HCT116 (cell line): ENCODE measurements at regions not wholly inside any gene's neighbourhood (a gene's known extent, or its start where the extent isn't known, plus 50 kb on each side); places are given as distances from the start of the nearest gene placed in this dataset.

Source experiments
- EZH2 ChIP-seq: fragments of 200-600 bp; sonication (generic); IDR thresholded peaks from 2 replicates; pipeline ENCODE4 v1.6.1; 2017; ENCODE audit warnings: antibody characterized with exemption, mixed run types
- JUND ChIP-seq: IDR thresholded peaks from 2 replicates; pipeline ENCODE4 v1.6.1; 2012
- POLR2A ChIP-seq: IDR thresholded peaks from 2 replicates; pipeline ENCODE4 v1.7.0; 2011; ENCODE audit warnings: borderline replicate concordance; ENCODE audit not compliant: insufficient read depth, insufficient read length; ENCODE audit errors: extremely low read depth
- RAD21 ChIP-seq: IDR thresholded peaks from 2 replicates; pipeline ENCODE4 v1.6.1; 2012; ENCODE audit warnings: low read depth, mild to moderate bottlenecking
- YY1 ChIP-seq: IDR thresholded peaks from 2 replicates; pipeline ENCODE4 v1.6.1; 2011; ENCODE audit warnings: low read length, low read depth, moderate library complexity, mild to moderate bottlenecking; ENCODE audit not compliant: insufficient replicate concordance; ENCODE audit errors: extremely low read depth
- TF ChIP-seq, protein P1 (sequence below), 3 experiments: fragments of 200-600 bp in 1 of 3; sonication (generic) in 1 of 3; IDR thresholded peaks in 2 of 3; conservative IDR thresholded peaks in 1 of 3; 2 replicates each; pipeline ENCODE4 v1.5.1; 2012 to 2017; ENCODE audit warnings: low read depth in 2 of 3, low read length in 2 of 3, antibody characterized with exemption in 1 of 3, borderline replicate concordance in 1 of 3, control low read depth in 1 of 3, mild to moderate bottlenecking in 1 of 3, mixed read lengths in 1 of 3, mixed run types in 1 of 3, moderate library complexity in 1 of 3; ENCODE audit not compliant: insufficient read depth in 1 of 3
- TF ChIP-seq, protein P2 (sequence below): IDR thresholded peaks from 2 replicates; pipeline ENCODE4 v1.6.1; 2012; ENCODE audit warnings: low read depth

DNA sequence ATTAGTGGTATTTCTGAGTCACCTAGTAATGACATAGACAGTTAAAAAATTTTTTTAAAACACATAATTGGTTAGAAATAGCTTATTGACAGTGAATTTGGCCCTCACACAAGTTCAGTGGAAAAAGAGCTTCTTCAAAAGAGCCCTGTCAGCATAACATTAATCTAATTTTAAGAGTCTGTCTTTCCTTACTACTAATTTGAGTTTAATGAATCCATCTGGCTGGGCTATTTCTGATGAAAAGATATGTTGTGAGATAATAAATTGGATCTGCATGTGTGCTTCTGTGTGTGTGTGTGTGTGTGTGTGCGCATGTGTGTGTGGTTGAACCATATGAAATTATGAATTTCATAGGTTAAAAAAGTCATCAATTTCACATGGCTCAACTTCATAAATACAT, 1045.2 kb downstream of the FLRT2 start:
- TF ChIP-seq, protein P1, sequence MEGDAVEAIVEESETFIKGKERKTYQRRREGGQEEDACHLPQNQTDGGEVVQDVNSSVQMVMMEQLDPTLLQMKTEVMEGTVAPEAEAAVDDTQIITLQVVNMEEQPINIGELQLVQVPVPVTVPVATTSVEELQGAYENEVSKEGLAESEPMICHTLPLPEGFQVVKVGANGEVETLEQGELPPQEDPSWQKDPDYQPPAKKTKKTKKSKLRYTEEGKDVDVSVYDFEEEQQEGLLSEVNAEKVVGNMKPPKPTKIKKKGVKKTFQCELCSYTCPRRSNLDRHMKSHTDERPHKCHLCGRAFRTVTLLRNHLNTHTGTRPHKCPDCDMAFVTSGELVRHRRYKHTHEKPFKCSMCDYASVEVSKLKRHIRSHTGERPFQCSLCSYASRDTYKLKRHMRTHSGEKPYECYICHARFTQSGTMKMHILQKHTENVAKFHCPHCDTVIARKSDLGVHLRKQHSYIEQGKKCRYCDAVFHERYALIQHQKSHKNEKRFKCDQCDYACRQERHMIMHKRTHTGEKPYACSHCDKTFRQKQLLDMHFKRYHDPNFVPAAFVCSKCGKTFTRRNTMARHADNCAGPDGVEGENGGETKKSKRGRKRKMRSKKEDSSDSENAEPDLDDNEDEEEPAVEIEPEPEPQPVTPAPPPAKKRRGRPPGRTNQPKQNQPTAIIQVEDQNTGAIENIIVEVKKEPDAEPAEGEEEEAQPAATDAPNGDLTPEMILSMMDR (IDR thresholded peaks at IDR 0.05 in 2 of 3, conservative IDR thresholded peaks at IDR 0.05 in 1 of 3; ENCODE audit: borderline replicate concordance in 1 of 3, insufficient read depth in 1 of 3, low read depth in 2 of 3, low read length in 2 of 3) = no peak
- TF ChIP-seq RAD21 = no peak
- TF ChIP-seq EZH2 = no peak
- TF ChIP-seq, protein P2, sequence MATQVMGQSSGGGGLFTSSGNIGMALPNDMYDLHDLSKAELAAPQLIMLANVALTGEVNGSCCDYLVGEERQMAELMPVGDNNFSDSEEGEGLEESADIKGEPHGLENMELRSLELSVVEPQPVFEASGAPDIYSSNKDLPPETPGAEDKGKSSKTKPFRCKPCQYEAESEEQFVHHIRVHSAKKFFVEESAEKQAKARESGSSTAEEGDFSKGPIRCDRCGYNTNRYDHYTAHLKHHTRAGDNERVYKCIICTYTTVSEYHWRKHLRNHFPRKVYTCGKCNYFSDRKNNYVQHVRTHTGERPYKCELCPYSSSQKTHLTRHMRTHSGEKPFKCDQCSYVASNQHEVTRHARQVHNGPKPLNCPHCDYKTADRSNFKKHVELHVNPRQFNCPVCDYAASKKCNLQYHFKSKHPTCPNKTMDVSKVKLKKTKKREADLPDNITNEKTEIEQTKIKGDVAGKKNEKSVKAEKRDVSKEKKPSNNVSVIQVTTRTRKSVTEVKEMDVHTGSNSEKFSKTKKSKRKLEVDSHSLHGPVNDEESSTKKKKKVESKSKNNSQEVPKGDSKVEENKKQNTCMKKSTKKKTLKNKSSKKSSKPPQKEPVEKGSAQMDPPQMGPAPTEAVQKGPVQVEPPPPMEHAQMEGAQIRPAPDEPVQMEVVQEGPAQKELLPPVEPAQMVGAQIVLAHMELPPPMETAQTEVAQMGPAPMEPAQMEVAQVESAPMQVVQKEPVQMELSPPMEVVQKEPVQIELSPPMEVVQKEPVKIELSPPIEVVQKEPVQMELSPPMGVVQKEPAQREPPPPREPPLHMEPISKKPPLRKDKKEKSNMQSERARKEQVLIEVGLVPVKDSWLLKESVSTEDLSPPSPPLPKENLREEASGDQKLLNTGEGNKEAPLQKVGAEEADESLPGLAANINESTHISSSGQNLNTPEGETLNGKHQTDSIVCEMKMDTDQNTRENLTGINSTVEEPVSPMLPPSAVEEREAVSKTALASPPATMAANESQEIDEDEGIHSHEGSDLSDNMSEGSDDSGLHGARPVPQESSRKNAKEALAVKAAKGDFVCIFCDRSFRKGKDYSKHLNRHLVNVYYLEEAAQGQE = no peak
- TF ChIP-seq POLR2A = no peak
- no peak for TF ChIP-seq YY1
- no peak for TF ChIP-seq JUND
